HL-60 (cell line): ENCODE measurements at regions not wholly inside any gene's neighbourhood (a gene's known extent, or its start where the extent isn't known, plus 50 kb on each side); places are given as distances from the start of the nearest gene placed in this dataset.
"Not testable (repeated sequence)": the region's sequence is repeated elsewhere in the genome, so short reads cannot be mapped to it uniquely, and the experiment has no call there.

Experiments
- DNase-seq, 2 experiments: peaks; one replicate each; pipeline ENCODE4 v3.0.0-alpha.2; 2010 to 2020; ENCODE audit warnings: low read depth in 1 of 2, low spot score in 1 of 2
- H3K27ac ChIP-seq: fragments of 250-450 bp; sonication (Bioruptor Pico); replicated peaks from 2 replicates; pipeline ENCODE4 v1.5.1; 2020; ENCODE audit warnings: mild to moderate bottlenecking, moderate library complexity
- H3K27me3 ChIP-seq: fragments of 250-450 bp; sonication (Bioruptor Pico); 2 replicates; pipeline ENCODE4 v1.5.1; 2021; ENCODE audit warnings: mild to moderate bottlenecking, moderate library complexity; ENCODE audit not compliant: insufficient read depth, poor library complexity, severe bottlenecking
- H3K4me3 ChIP-seq: replicated peaks from 2 replicates; pipeline ENCODE4 v1.5.1; 2011; ENCODE audit warnings: mild to moderate bottlenecking, control low read depth, low read length; ENCODE audit not compliant: insufficient read depth
- GABPA ChIP-seq: IDR thresholded peaks from 2 replicates; pipeline ENCODE4 v1.6.1; 2012; ENCODE audit warnings: low read depth
- POLR2AphosphoS5 ChIP-seq: IDR thresholded peaks from 2 replicates; pipeline ENCODE4 v1.6.1; 2012; ENCODE audit warnings: low read depth
- SPI1 ChIP-seq: IDR thresholded peaks from 2 replicates; pipeline ENCODE4 v1.6.1; 2012; ENCODE audit warnings: low read depth, mild to moderate bottlenecking, borderline replicate concordance
- TF ChIP-seq, protein P1 (sequence below): IDR thresholded peaks from one replicate; pipeline ENCODE4 v1.5.1; 2011; ENCODE audit warnings: low read length, control low read depth, inconsistent platforms; ENCODE audit not compliant: insufficient read depth
- TF ChIP-seq, protein P2 (sequence below): IDR thresholded peaks from 2 replicates; pipeline ENCODE4 v1.6.1; 2012; ENCODE audit warnings: low read depth; ENCODE audit not compliant: insufficient replicate concordance

DNA sequence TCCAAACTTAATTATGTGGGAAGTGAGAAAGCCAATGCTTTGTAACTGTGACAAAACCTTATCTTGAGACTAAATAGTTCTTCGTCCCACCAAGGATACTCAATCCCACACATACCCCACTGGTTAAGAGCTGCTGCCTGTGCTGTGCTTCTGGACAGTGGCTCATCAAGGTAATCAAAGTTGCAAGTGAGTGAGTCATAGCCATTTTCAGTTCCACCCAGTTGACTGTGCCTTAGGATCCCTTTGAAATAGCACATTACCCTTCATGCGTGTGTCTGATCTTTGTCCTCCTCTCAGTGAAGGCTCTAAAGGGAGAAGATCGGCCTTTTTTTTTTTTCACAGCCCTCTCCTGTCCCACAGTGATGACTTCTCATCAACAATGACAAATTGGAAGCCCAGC is 706.0 kb upstream of the AUTS2 start:
- TF ChIP-seq POLR2AphosphoS5: no peak
- TF ChIP-seq GABPA: no peak
- no peak for TF ChIP-seq SPI1
- TF ChIP-seq, protein P1, sequence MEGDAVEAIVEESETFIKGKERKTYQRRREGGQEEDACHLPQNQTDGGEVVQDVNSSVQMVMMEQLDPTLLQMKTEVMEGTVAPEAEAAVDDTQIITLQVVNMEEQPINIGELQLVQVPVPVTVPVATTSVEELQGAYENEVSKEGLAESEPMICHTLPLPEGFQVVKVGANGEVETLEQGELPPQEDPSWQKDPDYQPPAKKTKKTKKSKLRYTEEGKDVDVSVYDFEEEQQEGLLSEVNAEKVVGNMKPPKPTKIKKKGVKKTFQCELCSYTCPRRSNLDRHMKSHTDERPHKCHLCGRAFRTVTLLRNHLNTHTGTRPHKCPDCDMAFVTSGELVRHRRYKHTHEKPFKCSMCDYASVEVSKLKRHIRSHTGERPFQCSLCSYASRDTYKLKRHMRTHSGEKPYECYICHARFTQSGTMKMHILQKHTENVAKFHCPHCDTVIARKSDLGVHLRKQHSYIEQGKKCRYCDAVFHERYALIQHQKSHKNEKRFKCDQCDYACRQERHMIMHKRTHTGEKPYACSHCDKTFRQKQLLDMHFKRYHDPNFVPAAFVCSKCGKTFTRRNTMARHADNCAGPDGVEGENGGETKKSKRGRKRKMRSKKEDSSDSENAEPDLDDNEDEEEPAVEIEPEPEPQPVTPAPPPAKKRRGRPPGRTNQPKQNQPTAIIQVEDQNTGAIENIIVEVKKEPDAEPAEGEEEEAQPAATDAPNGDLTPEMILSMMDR: no peak
- TF ChIP-seq, protein P2, sequence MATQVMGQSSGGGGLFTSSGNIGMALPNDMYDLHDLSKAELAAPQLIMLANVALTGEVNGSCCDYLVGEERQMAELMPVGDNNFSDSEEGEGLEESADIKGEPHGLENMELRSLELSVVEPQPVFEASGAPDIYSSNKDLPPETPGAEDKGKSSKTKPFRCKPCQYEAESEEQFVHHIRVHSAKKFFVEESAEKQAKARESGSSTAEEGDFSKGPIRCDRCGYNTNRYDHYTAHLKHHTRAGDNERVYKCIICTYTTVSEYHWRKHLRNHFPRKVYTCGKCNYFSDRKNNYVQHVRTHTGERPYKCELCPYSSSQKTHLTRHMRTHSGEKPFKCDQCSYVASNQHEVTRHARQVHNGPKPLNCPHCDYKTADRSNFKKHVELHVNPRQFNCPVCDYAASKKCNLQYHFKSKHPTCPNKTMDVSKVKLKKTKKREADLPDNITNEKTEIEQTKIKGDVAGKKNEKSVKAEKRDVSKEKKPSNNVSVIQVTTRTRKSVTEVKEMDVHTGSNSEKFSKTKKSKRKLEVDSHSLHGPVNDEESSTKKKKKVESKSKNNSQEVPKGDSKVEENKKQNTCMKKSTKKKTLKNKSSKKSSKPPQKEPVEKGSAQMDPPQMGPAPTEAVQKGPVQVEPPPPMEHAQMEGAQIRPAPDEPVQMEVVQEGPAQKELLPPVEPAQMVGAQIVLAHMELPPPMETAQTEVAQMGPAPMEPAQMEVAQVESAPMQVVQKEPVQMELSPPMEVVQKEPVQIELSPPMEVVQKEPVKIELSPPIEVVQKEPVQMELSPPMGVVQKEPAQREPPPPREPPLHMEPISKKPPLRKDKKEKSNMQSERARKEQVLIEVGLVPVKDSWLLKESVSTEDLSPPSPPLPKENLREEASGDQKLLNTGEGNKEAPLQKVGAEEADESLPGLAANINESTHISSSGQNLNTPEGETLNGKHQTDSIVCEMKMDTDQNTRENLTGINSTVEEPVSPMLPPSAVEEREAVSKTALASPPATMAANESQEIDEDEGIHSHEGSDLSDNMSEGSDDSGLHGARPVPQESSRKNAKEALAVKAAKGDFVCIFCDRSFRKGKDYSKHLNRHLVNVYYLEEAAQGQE: no peak
- no peak overlapping the region for H3K4me3 ChIP-seq
- H3K27ac ChIP-seq: no peak overlapping the region
- DNase-seq: no peak
- no peaks in the 10 kb centered on the region for H3K27me3 ChIP-seq

DNA sequence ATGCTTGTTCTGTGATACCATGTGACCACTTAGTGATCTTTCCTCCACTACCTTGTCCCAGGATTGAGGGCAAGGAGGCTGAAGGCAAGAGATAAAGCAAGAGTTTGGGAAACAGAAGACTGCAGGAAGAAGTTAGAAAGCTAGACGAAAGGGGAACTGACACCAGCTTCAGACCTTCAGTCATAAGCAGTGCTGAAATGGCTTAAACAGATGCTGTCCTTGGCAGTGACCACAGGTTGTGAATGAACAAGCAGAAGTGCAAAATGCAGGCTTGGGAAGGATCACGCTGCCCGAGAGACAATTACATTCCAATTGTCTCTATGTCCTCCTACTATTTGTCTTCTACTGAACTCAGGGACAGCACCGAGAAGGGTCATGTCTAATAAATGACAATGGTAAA is 704.9 kb upstream of the AUTS2 start:
- H3K27me3 ChIP-seq: no peaks in the 10 kb centered on the region
- no peak for DNase-seq
- TF ChIP-seq, protein P1: no peak
- no peak for TF ChIP-seq GABPA
- TF ChIP-seq POLR2AphosphoS5: no peak
- TF ChIP-seq SPI1: no peak
- TF ChIP-seq, protein P2: no peak
- H3K27ac ChIP-seq: no peak overlapping the region
- no peak overlapping the region for H3K4me3 ChIP-seq

DNA sequence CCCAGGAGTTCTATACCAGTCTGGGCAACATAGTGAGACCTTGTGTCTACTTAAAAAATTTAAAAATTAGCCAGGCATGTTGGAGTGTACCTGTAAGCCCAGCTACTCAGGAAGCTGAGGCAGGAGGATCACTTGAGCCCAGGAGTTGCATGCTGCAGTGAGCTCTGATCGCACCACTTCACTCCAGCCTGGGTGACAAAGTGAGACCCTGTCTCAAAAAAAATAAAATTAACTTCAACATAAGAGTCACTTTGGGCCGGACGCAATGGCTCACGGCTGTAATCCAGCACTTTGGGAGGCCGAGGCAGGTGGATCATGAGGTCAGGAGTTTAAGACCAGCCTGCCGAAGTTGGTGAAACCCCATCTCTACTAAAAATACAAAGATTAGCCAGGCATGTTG is 699.1 kb upstream of the AUTS2 start:
- DNase-seq, H3K27me3 ChIP-seq, H3K4me3 ChIP-seq, H3K27ac ChIP-seq: not testable (repeated sequence)

DNA sequence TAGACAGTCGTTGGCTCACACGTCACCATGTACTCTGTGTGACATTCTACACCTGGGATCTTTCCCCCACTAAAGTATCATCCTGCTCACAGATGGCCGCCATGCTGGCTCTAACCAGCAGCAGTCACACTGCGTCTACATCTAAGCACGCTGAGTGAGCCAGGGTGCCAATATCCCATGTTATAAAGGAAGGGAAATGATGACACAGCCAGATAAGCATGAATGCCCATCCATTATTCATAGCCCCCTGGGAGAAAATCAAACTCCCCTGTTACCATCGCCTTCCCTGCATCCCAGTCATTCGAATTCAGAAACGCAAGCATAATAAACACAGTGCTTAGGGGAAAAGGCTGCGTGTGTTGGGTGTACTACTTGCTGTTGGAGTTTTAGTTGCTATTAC is 698.2 kb upstream of the AUTS2 start:
- no peak overlapping the region for H3K27ac ChIP-seq
- TF ChIP-seq SPI1 (no peak), GABPA (no peak), POLR2AphosphoS5 (no peak)
- TF ChIP-seq, protein P2: no peak
- TF ChIP-seq, protein P1: no peak
- no peak overlapping the region for H3K4me3 ChIP-seq
- no peaks in the 10 kb centered on the region for H3K27me3 ChIP-seq
- no peak for DNase-seq
